PC-3 (cell line): ENCODE measurements at regions not wholly inside any gene's neighbourhood (a gene's known extent, or its start where the extent isn't known, plus 50 kb on each side); places are given as distances from the start of the nearest gene placed in this dataset.

Experiments
- ATAC-seq: fragments of 200-7000 bp; cut with Tn5 transposase; 2 replicates; pipeline ENCODE4 v1.9.1; 2020; ENCODE audit warnings: mild to moderate bottlenecking, moderate library complexity
- BruUV-seq: library from RNA; stranded (reverse); fragments of 400-500 nt; replicated peaks from 2 replicates; lab custom pipeline; 2021; lab: Mats Ljungman, UMichigan
- CTCF ChIA-PET: fragments of 300-600 bp; sonication (Branson Sonifier 250); formaldehyde crosslinking; loops from one replicate; lab custom pipeline; 2022; ENCODE audit warnings: antibody characterized with exemption; lab: Charles Lee
- POLR2A ChIA-PET: fragments of 300-600 bp; sonication (Branson Sonifier 250); formaldehyde crosslinking; loops from one replicate; lab custom pipeline; 2022; ENCODE audit warnings: antibody characterized with exemption; ENCODE audit not compliant: unreplicated experiment; lab: Charles Lee
- DNase-seq: peaks from one replicate; pipeline ENCODE4 v3.0.0-alpha.2; 2015
- H2AFZ ChIP-seq: fragments of 300-600 bp; sonication (generic); 2 replicates; pipeline ENCODE4 v1.6.0; 2016; ENCODE audit warnings: antibody characterized with exemption, low read length
- H3F3A ChIP-seq: fragments of 300-600 bp; sonication (generic); one replicate; pipeline ENCODE4 v1.6.0; 2017; ENCODE audit warnings: antibody characterized with exemption, low read length, control low read depth, mild to moderate bottlenecking; ENCODE audit not compliant: unreplicated experiment
- H3K27ac ChIP-seq: fragments of 300-600 bp; sonication (generic); 2 replicates; pipeline ENCODE4 v1.5.1; 2016; ENCODE audit warnings: mild to moderate bottlenecking, low read length
- H3K27me3 ChIP-seq: fragments of 300-600 bp; sonication (generic); 2 replicates; pipeline ENCODE4 v1.6.1; 2016; ENCODE audit warnings: low read length, mixed read lengths
- H3K36me3 ChIP-seq: fragments of 300-600 bp; sonication (generic); 2 replicates; pipeline ENCODE4 v1.6.1; 2016; ENCODE audit warnings: low read depth, mixed run types, low read length, mixed read lengths
- H3K4me1 ChIP-seq: fragments of 300-600 bp; sonication (generic); 2 replicates; pipeline ENCODE4 v1.5.1; 2016; ENCODE audit warnings: low read length; ENCODE audit not compliant: insufficient read depth
- H3K4me2 ChIP-seq: fragments of 300-600 bp; sonication (generic); 2 replicates; pipeline ENCODE4 v1.6.0; 2016; ENCODE audit warnings: low read length
- H3K4me3 ChIP-seq: fragments of 300-600 bp; sonication (generic); 2 replicates; pipeline ENCODE4 v1.5.1; 2016; ENCODE audit warnings: mild to moderate bottlenecking, low read length, mixed read lengths
- H3K79me2 ChIP-seq: fragments of 300-600 bp; sonication (generic); 2 replicates; pipeline ENCODE4 v1.6.1; 2017; ENCODE audit warnings: low read length, mixed read lengths
- H3K9ac ChIP-seq: fragments of 300-600 bp; sonication (generic); 2 replicates; pipeline ENCODE4 v1.6.0; 2016; ENCODE audit warnings: mild to moderate bottlenecking, low read length
- H3K9me2 ChIP-seq: fragments of 300-600 bp; sonication (generic); replicated peaks from 2 replicates; pipeline ENCODE4 v1.6.1; 2016; ENCODE audit warnings: mixed run types, low read length, mixed read lengths
- H3K9me3 ChIP-seq: fragments of 300-600 bp; sonication (generic); 2 replicates; pipeline ENCODE4 v1.6.1; 2016; ENCODE audit warnings: low read length, mixed read lengths
- H4K20me1 ChIP-seq: fragments of 300-600 bp; sonication (generic); 2 replicates; pipeline ENCODE4 v1.6.1; 2016; ENCODE audit warnings: low read length, mixed read lengths
- CTCF ChIP-seq: fragments of 300-600 bp; sonication (generic); conservative IDR thresholded peaks from 2 replicates; pipeline ENCODE4 v1.5.1; 2017; ENCODE audit warnings: antibody characterized with exemption, low read depth, mild to moderate bottlenecking, low read length
- EZH2 ChIP-seq: fragments of 300-600 bp; sonication (generic); IDR thresholded peaks from one replicate; pipeline ENCODE4 v1.6.1; 2017; ENCODE audit warnings: antibody characterized with exemption, mild to moderate bottlenecking, low read length; ENCODE audit not compliant: unreplicated experiment
- EZH2phosphoT487 ChIP-seq: fragments of 300-600 bp; sonication (generic); IDR thresholded peaks from 2 replicates; pipeline ENCODE4 v1.6.1; 2018; ENCODE audit warnings: mild to moderate bottlenecking, antibody characterized with exemption, low read length, borderline replicate concordance
- intact Hi-C: fragments of 100-400 bp; cut with micrococcal nuclease; formaldehyde crosslinking; loops from 2 replicates; pipeline ENCODE4 v1.9.0; 2023

- CTCF ChIA-PET, result no interaction called here
- Histone ChIP-seq H4K20me1 (no peaks in the 10 kb centered on the region), H3K36me3 (no peaks in the 10 kb centered on the region), H3K27me3 (peaks cover 11% of the 10 kb centered on the region; the same call in 1 of the 2 replicates), H3K79me2 (no peaks in the 10 kb centered on the region), H3K9me3 (no peaks in the 10 kb centered on the region), H3K4me2 (no peak overlapping the region), H3K9ac (no peak overlapping the region), H3K4me3 (no peak overlapping the region), H3F3A (no peaks in the 10 kb centered on the region), H3K4me1 (no peaks in the 10 kb centered on the region), H3K9me2 (no peaks in the 10 kb centered on the region), H2AFZ (no peak overlapping the region), H3K27ac (no peak overlapping the region)
- intact Hi-C loops, result no loop called here
- ATAC-seq (no peak), DNase-seq (no peak)
- TF ChIP-seq CTCF, result no peak
- no peak for TF ChIP-seq EZH2phosphoT487
- TF ChIP-seq EZH2, result no peak
- no TSS peak for BruUV-seq
- POLR2A ChIA-PET, result no interaction called here
These were observed 69.3 kb upstream of the SATB2 start for GRCh38 chr2:199527071-199527470.

DNA sequence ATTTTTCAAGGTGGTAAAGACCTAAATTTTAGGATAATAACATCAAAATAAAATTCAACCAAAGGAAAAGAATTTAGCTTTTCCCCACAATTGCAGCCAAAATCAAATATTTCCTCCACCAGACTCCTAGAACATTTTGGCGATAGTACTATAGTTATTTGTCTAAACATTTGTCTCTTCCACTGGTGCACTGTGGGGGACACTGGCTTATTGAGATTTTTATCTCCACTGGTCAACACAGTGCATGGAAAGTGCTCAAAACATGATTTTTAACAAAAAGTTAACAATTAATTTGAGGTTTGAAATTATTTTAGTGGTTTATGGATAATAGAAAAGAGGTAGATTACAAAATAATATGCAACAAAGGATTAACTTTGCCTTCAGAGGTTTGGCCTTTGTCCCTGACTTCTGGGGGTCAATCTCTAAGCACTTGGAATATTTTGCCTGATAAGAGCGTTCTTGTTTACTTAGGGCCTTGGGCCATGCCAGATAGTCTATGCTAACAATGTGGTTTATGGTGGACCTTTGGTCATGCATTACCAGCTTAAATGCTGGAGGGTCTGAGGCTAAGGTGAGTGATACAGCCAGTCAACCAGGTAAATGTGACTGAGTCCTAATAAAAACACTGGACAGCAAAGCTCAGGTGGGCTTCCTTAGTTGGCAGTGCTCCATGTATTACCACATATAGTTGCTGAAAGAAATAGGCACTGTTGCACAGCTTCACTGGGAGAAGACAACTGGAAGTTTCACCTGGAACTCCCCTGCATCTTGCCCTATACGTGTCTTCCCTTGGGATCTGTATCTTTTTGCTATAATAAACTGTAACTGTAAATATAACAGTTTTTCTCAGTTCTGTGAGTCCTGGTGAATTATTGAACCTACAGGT, 67.2 kb upstream of the SATB2 start:
- Histone ChIP-seq H4K20me1 (no peaks in the 10 kb centered on the region), H3K27ac (no peak overlapping the region), H3K9me3 (no peaks in the 10 kb centered on the region), H3K4me1 (no peaks in the 10 kb centered on the region), H3K9me2 (no peaks in the 10 kb centered on the region), H3K4me3 (no peak overlapping the region), H3F3A (no peaks in the 10 kb centered on the region), H3K36me3 (no peaks in the 10 kb centered on the region), H3K4me2 (no peak overlapping the region), H3K79me2 (no peaks in the 10 kb centered on the region), H3K9ac (no peak overlapping the region), H2AFZ (no peak overlapping the region), H3K27me3 (peaks cover 15% of the 10 kb centered on the region)
- DNase-seq (no peak), ATAC-seq (no peak)
- no TSS peak for BruUV-seq
- ChIA-PET POLR2A (no interaction called here), CTCF (no interaction called here)
- intact Hi-C loops, result no loop called here
- no peak for TF ChIP-seq EZH2phosphoT487
- no peak for TF ChIP-seq EZH2

DNA sequence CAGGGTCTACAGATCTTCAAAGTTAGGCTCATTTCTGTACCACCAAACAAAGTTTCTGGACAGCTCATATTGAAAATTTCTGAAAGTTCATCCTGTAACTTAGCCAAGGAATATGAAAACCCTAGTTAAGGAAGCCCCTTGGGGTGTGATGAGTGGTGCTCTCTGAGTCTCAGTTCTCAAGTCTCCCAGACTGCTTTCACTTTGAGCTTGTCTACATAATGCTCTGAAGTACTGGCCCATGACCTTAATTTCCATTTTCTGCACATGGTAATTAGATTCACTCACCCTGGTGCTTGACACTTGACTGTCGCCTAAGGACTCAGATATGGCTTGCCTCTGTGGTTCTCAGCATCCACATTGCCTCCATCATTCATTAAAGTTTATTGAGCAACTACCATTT, 51.7 kb upstream of the SATB2 start:
- no peak overlapping the region for H3K4me3 ChIP-seq
- DNase-seq, result no peak
- no peak overlapping the region for H3K4me2 ChIP-seq
- peaks cover 29% of the 10 kb centered on the region; the same call in 1 of the 2 replicates for H3K27me3 ChIP-seq
- H2AFZ ChIP-seq, result no peak overlapping the region
- H3F3A ChIP-seq, result no peaks in the 10 kb centered on the region
- H3K9ac ChIP-seq, result no peak overlapping the region
- intact Hi-C loops, result no loop called here
- ChIA-PET POLR2A (no interaction called here), CTCF (no interaction called here)
- H3K9me2 ChIP-seq, result no peaks in the 10 kb centered on the region
- TF ChIP-seq EZH2phosphoT487 (no peak), EZH2 (no peak), CTCF (no peak)
- no peaks in the 10 kb centered on the region for H3K4me1 ChIP-seq
- H3K36me3 ChIP-seq, result no peaks in the 10 kb centered on the region
- H4K20me1 ChIP-seq, result no peaks in the 10 kb centered on the region
- no peak overlapping the region for H3K27ac ChIP-seq
- H3K79me2 ChIP-seq, result no peaks in the 10 kb centered on the region
- ATAC-seq, result no peak
- no TSS peak for BruUV-seq
- no peaks in the 10 kb centered on the region for H3K9me3 ChIP-seq
